HG03135 (cell line): ENCODE measurements at regions not wholly inside any gene's neighbourhood (a gene's known extent, or its start where the extent isn't known, plus 50 kb on each side); places are given as distances from the start of the nearest gene placed in this dataset.
"Not testable (repeated sequence)": the region's sequence is repeated elsewhere in the genome, so short reads cannot be mapped to it uniquely, and the experiment has no call there.

Experiments
- ATAC-seq: cut with Tn5 transposase; IDR thresholded peaks from one replicate; pipeline ENCODE4 v1.9.1; 2021; ENCODE audit warnings: mild to moderate bottlenecking, moderate library complexity; ENCODE audit not compliant: unreplicated experiment

DNA sequence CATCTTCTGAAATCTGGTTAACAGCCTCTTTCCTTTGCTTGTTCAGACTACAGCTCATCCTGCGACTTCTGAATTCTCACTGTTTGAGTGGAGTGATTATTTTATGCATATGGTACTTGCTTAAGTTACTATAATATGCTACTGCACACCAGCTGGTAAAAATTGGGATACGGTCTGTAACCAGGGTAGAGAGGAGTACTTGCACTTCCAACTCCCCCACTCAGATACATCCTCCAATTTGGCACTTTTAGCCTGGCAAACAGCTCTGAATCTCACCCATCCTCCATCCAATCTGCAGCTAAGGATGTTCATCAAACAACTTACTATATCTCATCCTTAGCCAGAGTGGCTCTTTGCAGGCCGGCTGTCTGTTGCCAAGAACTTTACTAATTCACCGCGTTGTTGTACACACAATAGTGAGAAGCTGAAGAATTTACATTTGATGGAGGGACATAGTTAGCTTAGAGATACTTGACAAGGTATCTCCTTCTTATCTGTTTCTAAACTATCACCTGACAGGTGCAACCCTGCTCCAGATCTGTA lies 1323.6 kb upstream of the ALCAM start:
- ATAC-seq, result not testable (repeated sequence)

DNA sequence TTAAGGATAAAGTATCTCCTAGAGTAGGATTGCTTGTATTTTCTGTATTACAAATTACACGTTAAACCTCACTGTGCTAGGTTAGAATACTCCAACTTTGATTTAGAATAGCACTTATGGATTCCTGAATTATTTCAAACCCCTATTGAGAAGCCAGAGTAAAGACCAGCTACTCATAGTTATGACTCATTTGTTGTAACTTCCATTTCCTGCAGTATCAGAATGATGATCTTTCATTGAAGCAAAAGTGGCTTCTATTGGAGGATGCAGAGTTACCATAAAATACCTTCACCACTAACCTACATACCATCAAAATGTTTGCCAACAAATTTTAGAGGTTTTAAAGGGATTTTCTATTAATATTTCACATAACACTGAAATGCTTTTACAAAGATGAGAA lies 1322.7 kb upstream of the ALCAM start:
- ATAC-seq, result no peak

DNA sequence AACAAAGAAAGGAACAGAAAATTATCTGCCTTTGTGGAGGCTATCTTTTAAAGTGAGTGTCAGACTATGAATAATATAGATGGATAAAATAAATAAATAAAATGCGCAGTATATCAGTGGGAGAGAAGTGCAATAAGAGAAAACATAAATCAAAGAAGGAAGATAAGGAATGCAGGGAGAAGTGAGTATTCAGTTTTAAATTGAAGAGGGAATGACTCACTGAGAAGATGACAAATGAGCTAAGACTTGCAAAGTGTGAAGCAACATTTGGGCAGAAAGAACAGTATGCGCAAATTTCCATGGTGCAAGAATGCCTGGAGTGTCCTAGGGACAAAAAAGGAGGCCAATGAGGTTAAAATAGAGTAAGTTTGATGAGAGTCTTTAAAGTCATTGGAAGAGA lies 1300.1 kb upstream of the ALCAM start:
- no peak for ATAC-seq

DNA sequence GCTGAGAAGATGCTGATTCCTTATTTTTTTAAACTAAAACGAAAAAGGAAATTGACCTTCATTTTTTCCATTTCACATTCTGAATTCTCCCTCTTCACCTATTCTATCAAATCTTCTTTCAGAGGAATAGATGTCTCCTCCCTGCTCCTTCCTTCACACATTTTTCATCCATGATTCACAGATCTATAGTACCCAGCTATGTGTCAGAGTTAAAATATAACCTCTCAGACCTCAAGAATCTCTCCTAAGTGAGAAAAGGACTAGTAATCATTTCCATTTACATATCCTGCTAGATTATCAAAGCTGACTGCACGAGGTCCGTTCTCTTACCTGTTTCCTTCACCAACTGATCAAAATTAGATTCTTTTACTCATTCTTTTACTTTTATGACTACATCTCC lies 1297.6 kb upstream of the ALCAM start:
- ATAC-seq, result no peak

DNA sequence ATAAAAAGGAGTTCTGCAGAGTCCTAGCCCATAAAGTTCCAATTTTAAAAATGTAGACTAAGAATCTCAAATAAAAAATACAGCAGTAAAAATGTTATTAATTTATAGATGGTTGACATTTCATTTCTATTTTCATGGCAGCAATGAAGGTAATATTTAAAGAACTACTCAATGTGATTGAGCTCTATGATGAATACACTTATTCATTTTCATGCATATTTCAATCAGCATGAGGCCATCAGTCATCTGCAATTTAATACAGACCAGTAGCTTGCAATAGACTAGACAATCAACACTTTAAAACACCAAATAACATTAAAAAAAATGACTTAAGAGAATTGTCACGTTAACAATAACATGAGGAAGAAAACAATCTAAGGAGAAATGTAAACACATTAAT lies 1295.8 kb upstream of the ALCAM start:
- no peak for ATAC-seq

DNA sequence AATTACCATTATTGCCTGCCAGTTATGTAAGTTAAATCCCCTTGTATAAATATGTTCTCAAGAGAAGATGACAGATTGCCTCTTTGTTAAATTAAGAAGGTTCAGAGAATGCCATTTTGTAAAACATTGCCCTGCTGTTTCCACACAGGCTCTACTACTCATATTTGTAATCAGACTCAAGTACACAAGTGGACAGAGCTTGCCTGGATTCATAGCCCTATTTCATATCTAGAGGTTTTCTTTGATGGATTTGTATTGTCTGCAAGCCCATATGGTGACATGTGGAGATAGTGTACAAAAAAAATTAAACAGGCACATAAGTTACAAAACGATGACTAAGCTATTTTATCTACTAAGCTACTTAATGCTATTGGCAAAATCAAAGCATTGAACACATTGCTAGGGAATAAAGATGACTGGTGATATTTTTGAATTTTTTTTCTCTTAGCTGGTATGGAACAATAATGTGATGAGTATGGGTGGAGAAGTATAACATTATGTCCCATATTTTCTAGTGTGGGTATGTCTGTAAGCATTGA lies 1286.6 kb upstream of the ALCAM start:
- no peak for ATAC-seq

DNA sequence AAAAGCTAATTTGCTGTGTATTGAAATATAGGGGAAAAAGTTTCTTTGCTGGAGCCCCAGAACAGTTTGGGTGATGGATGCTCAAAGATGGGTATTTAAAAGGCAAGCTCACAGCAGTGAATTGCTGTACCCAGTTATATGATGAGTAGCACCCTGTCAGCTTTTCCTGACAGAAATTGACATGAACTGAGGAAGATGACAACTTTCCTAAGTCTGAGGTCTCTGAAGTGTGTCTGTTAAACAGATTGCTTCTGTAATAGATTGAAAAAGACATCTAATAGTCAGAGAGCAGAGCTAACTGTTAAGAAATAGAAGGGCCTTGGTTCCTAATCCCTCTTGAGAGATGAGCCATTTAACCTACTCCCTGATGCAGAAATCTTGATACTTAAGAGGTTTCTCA lies 1278.0 kb upstream of the ALCAM start:
- ATAC-seq, result no peak

DNA sequence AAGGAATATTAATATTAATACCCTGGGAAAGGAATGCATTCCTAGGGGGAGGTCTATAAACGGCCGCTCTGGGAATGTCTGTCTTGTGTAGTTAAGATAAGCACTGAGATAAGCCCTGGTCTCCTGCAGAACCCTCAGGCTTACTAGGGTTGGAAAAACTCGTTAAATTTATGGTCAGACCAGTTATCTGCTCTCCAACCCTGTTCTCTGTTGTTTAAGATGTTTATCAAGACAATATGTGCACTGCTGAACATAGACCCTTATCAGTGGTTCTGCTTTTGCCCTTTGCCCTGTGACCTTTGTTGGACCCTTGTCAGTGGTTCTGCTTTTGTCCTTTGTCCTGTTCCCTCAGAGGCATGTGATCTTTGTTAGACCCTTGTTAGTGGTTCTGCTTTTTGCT lies 1276.7 kb upstream of the ALCAM start:
- not testable (repeated sequence) for ATAC-seq

DNA sequence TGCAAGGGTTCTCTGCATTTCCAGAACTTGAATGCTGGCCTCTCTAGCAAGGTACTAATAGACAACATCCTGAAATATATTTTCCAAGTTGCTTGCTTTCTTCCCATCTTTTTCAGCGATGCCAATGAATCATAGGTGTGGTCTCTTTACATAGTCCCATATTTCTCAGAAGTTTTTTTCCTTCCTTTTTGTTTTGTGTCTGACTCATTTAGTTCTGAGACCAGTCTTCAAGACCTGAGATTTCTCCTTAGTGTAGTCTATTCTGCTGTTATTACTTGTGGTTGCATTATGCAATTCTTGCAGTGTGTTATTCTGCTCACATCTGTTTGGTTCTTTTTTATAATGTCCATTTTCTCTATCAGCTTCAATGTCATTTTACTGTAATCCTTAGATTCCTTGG lies 1265.0 kb upstream of the ALCAM start:
- no peak for ATAC-seq

DNA sequence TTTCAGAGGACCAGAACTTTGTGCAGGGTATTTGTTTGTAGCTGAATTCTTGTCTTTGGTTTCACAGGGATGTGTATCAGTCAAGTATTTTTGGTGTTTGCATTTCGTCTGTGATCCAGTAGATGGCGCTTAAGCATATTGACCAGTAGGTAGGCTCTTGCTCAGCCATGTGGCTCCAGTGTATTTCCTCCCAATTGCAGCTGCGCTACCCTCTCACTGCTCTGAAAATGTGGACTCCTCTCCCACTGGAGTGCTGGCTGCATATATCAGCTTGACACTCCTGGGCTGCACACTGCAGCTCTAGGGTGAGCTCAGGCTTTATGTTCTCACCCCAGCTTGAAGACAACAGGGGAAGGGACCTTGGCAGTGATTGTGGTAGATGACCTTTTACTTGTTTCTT lies 1264.3 kb upstream of the ALCAM start:
- peak; percentile 89 for ATAC-seq

DNA sequence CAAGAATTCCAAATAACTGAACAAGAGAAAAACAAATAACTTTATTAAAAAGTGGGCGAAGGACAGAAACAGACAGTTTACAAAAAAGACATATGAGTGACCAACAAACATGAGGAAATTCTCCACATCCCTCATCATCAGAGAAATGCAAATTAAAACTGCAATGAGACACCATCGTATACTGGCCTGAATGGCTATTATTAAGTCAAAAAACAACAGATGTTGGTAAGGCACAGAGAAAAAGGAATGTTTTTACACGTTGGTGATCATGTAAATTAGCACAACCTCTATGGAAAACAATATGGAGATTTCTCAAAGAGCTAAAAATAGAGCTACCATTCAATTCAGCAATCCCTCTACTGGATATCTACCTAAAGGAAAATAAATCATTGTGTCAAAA lies 1260.4 kb upstream of the ALCAM start:
- no peak for ATAC-seq

DNA sequence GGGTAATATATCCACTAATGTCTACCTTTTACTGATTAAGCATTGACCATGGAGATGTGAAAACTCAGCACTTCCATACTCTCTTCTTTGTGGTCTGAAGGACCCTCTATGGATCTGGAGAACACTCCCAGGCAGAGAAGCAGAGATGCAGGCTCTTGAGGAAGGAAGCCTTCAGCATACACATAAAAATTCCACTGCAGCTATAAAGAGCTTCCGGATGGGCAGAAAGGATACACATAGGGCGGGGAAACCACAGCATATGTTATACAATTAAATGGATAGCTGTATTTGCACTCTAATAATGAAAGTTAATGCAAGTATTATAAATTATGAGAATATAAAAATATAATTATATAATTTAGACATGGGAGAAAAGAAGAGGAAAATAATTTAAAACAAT lies 1258.2 kb upstream of the ALCAM start:
- no peak for ATAC-seq

DNA sequence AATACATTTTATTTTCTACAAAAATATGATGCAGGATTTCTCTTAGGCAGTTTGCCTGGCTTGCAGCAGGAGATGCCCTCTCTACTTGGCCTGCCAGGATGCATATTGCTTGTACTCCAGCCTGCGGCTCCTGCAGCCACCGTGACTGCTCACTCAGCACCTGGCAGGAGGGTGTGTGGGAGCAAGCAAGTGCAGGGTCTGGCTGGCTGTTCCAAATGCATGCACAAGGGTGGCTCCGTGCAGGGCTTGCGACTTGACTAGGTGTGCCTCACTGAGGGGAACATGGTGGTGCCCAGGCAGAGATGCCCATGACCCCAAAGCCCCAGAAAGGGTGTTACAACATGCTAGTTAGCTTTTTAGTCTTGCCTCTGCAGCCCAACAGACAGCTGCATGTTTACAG lies 1240.2 kb upstream of the ALCAM start:
- no peak for ATAC-seq

DNA sequence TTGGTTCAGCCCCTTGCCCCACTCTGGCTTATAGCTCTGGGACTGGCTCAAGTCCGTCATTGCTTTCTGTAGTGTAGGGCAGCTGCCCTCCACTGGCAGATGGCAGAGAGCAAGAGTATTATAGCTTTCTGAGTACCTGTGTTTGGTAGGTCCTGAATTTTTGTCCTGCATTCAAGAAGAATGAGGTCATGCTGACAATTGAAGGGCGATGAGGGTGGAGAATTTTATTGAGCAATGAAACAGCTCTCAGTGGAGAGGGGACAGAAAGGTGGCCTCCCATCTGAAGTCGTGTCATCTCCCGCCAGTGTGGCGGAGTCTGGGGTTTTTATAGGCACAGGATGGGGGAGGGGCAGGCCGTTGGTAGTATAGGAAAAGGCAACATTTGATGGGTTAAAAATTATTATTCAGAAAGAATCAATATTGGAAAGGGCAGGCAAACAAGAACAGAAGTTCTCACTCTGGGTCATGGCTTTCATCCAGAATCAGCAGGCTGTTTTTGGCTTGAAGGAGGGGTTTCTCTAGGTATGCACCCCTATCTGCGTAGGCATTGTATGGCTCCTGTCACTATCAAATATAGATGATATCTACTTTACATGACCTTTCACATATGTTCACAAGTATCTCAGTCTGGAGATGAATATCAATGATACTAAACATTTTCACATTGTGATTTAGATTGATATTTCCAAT lies 1239.7 kb upstream of the ALCAM start:
- ATAC-seq, result no peak

DNA sequence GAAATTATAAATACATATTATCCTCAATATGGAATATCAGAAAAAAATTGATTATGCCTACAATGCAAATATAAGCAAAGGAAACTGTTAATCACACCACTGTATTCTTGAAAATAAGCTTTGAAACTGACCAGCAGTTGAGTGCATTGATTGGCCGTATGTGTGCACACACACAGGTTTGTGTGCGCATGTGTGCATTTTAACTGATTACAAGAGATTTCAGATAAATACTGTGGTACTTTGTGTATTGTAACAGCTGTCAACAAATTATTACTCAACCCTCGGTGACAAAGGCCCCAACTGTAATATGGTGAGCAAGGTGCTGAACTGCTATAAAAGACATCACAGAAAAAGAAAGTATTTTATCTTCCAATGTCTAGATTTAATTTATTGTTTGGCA lies 1238.9 kb upstream of the ALCAM start:
- ATAC-seq, result no peak

DNA sequence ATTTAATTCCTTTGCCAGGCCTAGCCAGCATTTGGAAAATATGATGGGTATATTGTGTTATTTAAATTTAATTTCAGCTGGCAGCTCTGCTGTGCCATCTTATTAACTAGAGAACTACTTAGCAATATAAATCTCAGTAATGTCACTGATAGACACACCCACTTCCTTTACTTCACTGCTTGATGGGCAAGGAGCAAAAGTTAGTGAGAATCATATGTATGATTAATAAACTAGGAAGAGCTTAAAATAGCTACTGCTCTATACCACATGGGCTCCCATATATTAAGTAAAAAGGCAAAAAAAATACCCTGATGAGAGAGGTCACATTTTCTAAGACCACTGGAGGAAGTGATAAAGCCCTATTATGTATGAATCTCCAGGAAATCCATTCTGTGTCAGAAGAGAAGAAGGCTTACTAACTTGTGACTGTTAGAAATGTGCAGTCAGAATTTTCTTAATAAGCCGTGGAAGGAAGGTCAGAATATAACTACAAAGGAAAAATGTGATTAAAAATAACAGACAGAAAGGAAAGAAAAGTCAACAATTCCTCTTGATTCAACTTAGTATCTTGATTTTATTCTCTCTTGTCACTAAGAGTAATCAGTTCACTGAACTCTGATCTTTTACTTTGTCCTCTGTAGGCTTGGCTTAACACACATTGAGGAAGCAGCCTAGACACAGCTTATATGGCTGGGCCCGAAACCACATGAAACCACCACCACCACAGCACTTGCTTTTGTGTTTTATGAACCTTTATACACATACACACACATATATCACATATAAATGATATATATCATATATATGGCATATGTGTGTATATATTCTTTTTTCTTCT lies 1233.9 kb upstream of the ALCAM start:
- ATAC-seq, result no peak

DNA sequence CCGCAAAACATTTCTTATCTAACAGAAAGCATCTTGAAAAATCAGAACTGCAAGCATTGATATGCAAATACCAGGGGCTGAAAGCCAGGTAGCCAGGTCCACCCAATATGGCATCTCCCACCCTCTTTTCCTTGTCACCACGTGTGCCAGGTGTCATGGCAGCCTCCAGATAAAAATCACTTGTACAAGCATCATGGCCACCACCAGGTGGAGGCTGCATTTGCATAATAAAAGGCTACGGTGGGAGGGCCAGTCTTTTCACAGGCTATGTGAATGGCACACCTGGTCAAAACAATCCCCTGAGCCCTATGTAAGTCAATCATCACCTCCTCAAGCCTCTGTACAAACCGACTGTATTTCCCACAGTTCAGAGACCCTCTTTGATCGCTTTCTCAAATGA lies 1233.1 kb upstream of the ALCAM start:
- ATAC-seq, result no peak

DNA sequence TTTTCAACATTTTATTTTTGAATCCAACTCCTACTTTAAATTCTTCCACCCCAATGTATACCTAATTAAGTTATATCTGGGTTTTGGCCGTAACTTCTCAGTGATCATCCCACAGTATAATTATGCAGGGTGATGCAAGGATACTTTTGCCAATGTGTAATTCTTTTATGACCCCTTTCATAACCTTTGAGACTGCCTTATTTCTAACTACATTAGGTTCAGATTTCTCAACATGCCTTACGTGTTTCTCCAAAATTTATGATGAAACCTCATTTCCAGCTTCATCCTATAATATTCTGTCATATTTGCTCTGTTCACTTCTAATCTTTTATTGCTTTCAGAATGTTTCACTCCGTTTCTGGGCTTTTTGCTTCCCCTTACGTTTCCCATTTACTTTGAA lies 1229.6 kb upstream of the ALCAM start:
- ATAC-seq, result no peak

DNA sequence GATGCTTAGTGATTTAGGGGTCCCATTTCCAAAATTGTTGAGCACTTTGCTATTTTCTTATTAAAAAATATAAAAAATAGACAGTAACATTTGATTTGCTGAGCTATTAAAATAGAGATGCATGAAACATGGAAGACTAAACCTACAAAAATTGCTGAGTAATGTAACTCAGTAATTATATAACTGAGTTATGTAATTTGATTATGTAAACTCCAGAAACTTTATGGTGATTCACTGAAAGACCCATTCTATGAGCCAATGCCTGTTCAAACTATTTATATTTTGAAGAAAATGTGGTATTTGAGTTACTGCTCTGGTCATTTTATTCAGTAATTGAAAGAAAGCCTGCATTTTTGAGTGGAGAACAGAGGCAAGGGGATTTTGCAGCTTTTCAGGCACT lies 1221.5 kb upstream of the ALCAM start:
- no peak for ATAC-seq

DNA sequence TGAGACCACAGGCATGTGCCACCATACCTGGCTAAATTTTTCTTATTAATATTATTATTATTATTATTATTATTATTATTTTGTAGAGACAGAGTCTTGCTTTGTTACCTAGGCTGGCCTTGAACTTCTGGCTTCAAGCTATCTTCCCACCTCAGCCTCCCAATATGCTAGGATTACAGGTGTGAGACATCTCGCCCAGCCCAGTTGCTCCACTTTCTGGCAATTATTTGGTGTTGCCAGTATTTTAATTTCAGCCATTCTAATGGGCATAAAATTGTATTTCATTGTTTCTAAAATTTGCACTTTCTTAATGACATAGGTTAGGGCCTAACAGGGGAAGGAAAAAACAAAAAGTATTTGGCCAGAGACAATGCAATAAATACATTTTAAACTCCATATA lies 1217.6 kb upstream of the ALCAM start:
- no peak for ATAC-seq

DNA sequence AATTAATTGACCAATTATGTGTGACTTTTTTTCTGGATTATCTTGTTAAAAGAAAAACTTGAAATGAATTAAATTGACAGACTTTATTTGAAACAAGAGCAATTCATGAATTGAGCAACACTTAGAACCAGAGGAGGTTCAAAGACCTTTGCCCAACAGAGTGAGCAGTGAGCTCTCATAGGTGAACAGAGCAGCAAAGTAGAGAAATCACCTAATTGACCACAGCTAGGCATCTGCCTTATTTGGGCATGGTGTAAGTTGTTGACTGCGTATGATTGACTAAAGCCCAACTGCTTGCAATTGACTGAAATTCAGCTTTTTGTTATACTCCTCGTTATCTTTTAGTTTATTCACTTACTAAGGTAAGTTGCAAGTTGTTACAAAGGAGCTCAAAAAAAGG lies 1216.0 kb upstream of the ALCAM start:
- ATAC-seq, result no peak

DNA sequence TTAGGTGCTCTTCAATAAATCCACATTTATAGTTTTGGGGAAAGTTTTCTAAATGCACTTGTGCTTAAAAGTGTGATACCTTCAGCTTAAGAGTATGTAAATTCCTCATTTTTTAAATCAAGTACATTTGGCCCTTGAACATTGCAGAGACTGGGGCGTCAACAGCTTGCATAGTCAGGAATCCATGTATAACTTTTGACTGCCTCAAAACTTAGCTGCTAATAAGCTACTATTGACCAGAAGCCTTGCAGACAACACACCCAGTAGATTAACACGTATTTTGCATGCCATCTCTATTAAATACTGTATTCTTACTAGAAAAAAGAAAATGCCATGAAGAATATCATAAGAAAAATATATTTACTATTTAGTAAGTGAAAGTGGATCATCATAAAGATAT lies 1211.8 kb upstream of the ALCAM start:
- no peak for ATAC-seq
